ENCODE measurements at regions not wholly inside any gene's neighbourhood (a gene's known extent, or its start where the extent isn't known, plus 50 kb on each side); places are given as distances from the start of the nearest gene placed in this dataset.
A peak's percentile ranks its signal among the peaks of the same experiment; 100 is the strongest.
"Not testable (repeated sequence)": the region's sequence is repeated elsewhere in the genome, so short reads cannot be mapped to it uniquely, and the experiment has no call there.

DNA sequence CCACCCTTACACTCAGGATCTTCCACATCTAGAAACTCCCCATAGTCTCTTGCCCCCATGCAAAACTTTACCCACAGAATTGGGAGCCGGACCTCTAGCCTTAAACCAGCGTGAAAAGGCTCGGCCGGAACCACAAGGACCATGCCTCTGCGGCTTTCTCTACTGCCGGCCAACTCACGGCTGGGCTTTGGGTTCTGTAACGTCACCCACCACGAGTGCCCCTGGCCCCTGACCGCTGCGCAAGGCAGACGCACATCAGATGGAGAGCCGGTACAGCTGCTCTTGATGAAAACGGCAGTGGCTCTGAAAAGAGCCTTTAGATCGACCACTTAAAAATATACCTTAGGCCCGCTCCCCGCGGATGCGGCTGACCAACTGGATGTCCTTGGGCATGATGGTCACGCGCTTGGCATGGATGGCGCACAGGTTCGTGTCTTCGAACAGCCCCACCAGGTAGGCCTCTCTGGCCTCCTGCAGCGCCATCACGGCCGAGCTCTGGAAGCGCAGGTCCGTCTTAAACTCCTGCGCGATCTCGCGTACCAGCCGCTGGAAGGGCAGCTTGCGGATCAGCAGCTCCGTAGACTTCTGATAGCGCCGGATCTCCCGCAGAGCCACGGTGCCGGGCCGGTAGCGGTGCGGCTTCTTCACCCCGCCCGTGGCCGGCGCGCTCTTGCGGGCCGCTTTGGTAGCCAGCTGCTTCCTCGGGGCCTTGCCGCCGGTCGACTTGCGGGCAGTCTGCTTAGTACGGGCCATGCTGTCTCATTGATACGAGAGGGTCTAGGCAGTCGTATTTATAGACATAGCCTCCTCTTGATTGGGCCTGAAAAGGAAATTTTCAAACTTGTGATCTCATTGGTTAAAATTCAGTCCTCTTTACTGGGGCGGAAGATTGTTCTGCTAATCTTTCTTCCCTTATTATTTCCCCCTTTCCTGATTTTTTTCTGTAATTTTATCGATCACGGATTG, 66.3 kb downstream of the FAM72C start:
- peak; percentile 42 for DNase-seq (ENCODE audit: low read depth)

GRCh38 chr1:143904622-143904979, 67.2 kb downstream of the FAM72C start:
- DNase-seq (ENCODE audit: low read depth) = not testable (repeated sequence)

DNA sequence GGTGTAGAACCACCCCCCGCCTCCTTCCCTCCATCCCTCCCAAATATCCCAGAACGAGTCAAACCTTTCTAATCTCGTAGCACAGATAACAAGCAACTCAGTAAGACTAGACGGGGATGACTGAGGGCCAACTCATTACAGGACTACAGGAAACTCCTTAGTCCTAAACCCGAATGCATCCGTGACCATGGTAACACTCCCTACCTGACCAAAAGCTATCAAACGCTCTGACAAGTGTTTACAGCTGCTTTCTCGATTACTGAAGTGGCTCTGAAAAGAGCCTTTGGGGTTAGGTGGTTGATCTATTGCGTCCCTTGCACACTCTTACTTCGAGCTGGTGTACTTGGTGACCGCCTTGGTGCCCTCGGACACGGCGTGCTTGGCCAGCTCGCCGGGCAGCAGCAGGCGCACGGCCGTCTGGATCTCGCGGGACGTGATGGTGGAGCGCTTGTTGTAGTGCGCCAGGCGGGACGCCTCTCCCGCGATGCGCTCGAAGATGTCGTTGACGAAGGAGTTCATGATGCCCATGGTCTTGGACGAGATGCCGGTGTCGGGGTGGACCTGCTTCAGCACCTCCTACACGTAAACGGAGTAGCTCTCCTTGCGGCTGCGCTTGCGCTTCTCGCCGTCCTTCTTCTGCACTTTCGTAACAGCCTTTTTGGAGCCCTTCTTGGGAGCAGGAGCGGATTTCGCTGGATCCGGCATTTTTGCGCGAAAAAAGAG, 67.7 kb downstream of the FAM72C start:
- DNase-seq (ENCODE audit: low read depth) = peak; percentile 2

GRCh38 chr1:143896377-143896776, 75.4 kb downstream of the FAM72C start:
- DNase-seq (ENCODE audit: low read depth) = not testable (repeated sequence)

DNA sequence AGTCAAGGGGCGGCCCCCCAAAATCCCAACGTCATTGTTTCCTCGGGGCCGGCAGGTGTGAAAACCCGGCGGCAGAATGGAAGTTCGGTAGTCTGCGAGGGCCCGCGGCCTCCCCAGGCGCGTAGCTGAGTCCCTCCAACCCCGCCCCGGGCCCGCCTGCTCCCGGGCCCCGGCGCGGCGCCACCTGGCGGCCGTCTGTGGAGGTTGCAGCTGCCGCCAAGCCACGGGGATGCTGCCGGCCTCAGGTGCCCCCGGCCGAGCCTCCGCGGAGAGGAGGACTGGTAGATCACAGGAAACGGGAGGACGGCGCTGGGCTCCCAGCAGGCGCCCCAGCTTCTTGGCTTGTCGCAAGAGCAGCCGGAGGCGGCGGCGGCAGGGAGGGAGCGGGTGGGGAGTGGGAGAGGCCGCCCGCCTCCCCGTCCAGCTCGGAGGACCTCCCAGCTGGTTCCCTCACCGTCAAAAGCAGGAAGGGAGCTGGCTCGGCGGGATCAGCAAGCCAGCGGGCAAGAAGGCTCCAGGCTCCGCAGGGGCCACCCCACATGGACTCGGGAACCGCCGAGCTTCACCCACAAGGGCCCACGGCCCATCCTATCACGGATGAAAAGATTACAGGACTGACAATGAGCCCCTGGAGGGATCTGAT, 86.7 kb downstream of the FAM72C start:
- peak; percentile 1 for DNase-seq (ENCODE audit: low read depth)

GRCh38 chr1:143884532-143884931, 87.3 kb downstream of the FAM72C start:
- DNase-seq (ENCODE audit: low read depth) = not testable (repeated sequence)

GRCh38 chr1:143879757-143880536, 91.8 kb downstream of the FAM72C start:
- not testable (repeated sequence) for DNase-seq (ENCODE audit: low read depth)

DNA sequence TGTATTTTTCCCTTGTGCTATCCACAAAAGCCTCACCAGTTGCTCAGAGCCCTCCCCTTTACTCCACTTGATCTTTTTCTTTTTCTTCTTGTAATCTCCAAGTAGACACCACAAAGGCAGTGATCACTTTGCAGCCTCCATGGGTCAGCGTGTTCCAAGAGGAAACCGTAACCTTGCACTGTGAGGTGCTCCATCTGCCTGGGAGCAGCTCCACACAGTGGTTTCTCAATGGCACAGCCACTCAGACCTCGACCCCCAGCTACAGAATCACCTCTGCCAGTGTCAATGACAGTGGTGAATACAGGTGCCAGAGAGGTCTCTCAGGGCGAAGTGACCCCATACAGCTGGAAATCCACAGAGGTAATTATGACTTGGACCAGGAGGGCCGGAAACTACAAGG, 95.8 kb downstream of the FAM72C start:
- not testable (repeated sequence) for DNase-seq (ENCODE audit: low read depth)

DNA sequence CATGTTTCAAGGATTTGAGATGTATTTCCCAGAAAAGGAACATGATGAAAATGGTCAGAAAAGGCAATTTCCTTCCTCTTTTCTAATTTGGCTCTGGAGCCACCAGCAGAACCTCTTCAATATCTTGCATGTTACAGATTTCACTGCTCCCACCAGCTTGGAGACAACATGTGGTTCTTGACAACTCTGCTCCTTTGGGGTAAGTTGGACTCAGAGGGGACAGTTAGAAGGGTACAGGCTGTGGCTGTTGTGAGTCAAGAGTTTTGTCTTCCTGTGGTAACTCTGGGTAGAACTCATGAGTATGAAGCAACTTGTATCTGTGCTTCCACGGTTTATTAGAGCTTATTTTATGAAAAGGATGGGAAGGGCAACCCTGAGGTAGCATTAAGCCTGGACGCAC, 97.2 kb downstream of the FAM72C start:
- DNase-seq (ENCODE audit: low read depth) = not testable (repeated sequence)

DNA sequence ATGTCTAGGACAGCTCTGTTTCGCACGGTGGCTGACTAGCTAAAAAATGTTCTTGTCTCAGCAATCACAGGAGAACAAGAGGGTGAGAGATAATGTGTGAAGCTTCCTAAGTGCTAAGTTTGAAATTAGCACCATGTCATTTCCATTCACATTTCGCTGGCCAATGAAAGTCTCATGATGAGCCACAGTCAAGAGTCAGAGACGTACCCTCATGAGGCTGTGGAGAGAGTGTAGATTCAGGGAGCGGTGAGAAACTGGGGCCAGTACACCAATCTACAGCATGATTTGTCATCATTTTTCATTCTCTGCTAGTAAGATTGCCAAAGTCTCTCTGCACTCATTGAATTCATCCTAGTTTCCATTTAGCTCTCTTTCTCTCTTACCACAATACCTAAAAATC, 98.1 kb downstream of the FAM72C start:
- DNase-seq (ENCODE audit: low read depth) = not testable (repeated sequence)

- DNase-seq (ENCODE audit: low read depth) = not testable (repeated sequence)
Observed at GRCh38 chr1:143870388-143870787, 101.4 kb downstream of the FAM72C start.

DNA sequence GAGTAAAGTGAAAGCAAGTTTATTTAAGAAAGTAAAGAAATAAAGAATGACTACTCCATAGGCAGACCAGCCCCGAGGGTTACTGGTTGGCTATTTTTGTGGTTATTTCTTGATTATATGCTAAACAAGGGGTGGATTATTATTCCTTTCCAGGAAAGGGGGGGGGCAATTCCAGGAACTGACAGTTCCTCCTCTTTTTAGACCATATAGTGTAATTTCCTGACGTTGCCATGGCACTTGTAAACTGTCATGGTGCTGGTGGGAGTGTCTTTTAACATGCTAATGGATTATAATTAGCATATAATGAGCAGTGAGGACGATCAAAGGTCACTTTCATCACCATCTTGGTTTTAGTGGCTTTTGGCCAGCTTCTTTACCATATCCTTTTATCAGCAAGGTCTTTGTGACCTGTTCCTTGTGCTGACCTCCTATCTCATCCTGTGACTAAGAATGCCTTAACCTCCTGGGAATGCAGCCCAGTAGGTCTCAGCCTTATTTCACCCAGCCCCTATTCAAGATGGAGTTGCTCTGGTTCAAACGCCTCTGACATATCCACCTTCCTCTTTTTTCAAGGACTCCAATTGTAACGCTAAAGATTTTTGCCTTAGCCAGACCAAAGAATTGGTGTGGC, 104.1 kb downstream of the FAM72C start:
- not testable (repeated sequence) for DNase-seq (ENCODE audit: low read depth)

- not testable (repeated sequence) for DNase-seq (ENCODE audit: low read depth)
Observed at GRCh38 chr1:143863901-143864520, 107.8 kb downstream of the FAM72C start.

GRCh38 chr1:143862722-143863121, 109.1 kb downstream of the FAM72C start:
- DNase-seq (ENCODE audit: low read depth) = not testable (repeated sequence)

DNA sequence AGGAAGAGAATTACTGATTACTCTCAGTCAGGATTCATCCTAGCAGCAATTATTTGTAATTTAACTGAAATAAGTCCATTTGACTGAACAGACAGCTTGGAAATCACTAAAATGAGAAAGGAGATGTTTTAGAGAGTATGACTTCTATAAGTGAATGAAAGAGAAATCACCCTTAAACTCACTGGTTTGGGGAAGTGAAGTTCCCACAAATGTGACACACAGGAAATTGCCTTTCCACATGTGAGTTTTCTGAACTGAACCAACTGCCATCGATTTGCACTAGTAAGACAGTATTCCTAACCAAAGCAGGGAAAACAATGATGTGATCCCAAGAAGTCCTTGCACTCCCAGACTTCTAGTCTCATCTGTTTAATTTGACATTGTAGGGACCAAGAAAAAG, 110.5 kb downstream of the FAM72C start:
- not testable (repeated sequence) for DNase-seq (ENCODE audit: low read depth)

DNA sequence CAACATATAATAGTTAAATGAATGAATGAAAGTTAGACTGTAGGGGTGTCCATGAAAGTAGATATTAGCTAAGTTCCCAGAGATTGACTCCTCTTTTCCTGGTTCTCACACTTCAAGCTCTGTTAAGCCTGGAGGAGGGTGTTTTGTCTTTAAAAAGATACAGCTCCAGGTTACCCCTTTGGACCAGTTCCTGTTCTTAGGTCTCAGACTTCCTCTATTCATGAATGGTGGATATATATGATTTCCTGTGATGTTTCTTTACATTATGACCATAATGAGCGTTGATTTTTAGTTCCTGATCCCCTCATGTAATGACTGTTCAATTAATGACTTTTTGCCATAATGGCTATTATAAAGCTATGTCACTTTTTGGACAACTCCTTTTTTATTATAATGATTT, 115.9 kb downstream of the FAM72C start:
- DNase-seq (ENCODE audit: low read depth) = not testable (repeated sequence)

GRCh38 chr1:143854069-143854468, 117.7 kb downstream of the FAM72C start:
- DNase-seq (ENCODE audit: low read depth) = not testable (repeated sequence)

DNA sequence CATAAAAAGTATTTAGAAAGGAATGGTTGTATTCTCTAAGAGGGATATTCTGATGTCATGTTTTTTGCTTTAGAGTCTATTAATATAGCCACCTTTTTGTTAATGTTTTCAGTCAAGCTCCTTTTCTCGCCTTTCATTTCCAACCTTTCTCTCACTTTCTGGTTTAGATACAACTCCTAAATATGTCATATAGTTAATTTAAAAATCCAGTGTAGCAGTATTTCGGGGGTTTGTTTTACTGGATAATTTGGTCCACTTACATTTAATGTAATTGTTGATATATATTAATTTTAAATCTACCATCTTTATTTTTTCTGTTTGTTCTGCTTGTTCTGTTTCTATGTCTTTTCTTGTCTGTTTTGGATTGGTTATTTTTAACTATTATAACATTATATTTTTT, 121.1 kb downstream of the FAM72C start:
- not testable (repeated sequence) for DNase-seq (ENCODE audit: low read depth)

DNA sequence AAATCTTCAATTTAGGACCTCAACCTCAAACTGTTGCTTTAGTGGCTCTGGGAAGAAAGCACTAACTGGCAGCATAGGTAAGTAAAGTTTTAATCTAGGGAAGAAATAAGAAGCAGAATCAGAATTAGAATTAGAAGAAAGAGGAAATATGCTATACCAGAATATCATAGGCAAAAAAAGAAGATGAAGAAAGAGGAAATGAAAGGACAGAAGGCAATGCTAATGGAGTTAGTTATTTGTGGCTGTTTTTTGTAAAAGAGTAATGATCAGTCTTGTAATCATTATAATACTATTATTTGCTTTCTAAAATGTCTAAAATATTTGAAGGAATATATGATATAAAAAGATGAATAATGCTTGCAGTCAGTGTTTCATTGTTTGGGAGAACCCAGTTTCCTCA, 122.9 kb downstream of the FAM72C start:
- DNase-seq (ENCODE audit: low read depth) = not testable (repeated sequence)

- not testable (repeated sequence) for DNase-seq (ENCODE audit: low read depth)
Observed at GRCh38 chr1:143845193-143845592, 126.6 kb downstream of the FAM72C start.

DNA sequence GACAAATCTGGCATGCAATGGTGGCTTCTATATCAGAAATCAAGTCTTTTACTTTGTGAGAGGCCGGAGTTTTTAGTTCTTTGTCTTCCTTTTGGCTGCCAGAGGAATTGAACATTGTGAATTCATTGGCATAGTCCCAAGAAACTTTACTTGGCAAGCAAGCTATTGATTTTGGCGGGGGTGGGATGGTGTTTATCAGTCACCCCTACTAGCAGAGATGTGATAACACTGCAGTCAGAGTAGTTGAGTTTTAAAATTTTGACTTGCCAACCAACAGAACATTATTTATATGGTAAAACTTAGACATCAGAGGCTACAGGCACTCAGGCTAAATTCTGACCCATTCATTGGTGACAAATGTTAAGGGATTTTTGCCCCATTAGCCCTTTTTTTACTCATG, 129.7 kb downstream of the FAM72C start:
- not testable (repeated sequence) for DNase-seq (ENCODE audit: low read depth)
